AG04449 (cell line): ENCODE measurements at regions not wholly inside any gene's neighbourhood (a gene's known extent, or its start where the extent isn't known, plus 50 kb on each side); places are given as distances from the start of the nearest gene placed in this dataset.
"Not testable (repeated sequence)": the region's sequence is repeated elsewhere in the genome, so short reads cannot be mapped to it uniquely, and the experiment has no call there.

Experiments
- CTCF ChIA-PET: fragments of 350-600 bp; formaldehyde crosslinking; extraction: SDS; loops from one replicate; lab custom pipeline; 2021; ENCODE audit warnings: antibody characterized with exemption; lab: Yijun Ruan, JAX
- POLR2A ChIA-PET: fragments of 400-600, 350-600 bp; formaldehyde crosslinking; extraction: SDS; loops from one replicate; lab custom pipeline; 2020; ENCODE audit warnings: antibody characterized with exemption, inconsistent platforms; lab: Yijun Ruan, JAX
- DNase-seq: peaks from one replicate; pipeline ENCODE4 v3.0.0-alpha.2; 2010; ENCODE audit warnings: low read depth, low spot score
- H3K4me3 ChIP-seq: 2 replicates; pipeline ENCODE4 v1.5.1; 2011; ENCODE audit warnings: low read depth, mild to moderate bottlenecking, control low read depth, low read length
- CTCF ChIP-seq: IDR thresholded peaks from one replicate; pipeline ENCODE4 v1.5.1; 2011; ENCODE audit warnings: mild to moderate bottlenecking, moderate library complexity, low read length, control low read depth, inconsistent platforms; ENCODE audit not compliant: insufficient read depth; ENCODE audit errors: missing control alignments

- no peak for DNase-seq
- ChIA-PET POLR2A (no interaction called here), CTCF (no interaction called here)
- TF ChIP-seq CTCF = no peak
- H3K4me3 ChIP-seq = no peak overlapping the region
Measured at GRCh38 chr12:62045211-62045610, 215.0 kb upstream of the USP15 start.

DNA sequence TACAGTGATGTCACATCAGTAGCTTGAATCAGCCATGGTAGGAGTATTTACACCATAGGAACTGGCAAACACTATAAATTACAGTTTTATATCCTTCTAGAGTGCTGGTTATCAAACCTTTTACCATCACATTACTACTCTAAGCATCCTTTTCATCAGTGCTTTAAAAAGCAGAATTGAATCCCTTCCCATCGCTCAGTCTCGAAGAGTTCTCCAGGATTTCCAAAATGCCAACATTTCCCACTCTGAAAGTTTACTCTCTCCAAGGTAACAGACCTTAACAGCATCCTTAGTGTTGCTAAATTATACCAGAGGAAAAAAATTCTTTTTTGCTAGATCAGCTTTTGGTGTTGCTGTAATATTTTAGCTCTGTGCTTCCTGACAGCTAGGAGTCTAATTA is 209.4 kb upstream of the USP15 start:
- no peak for TF ChIP-seq CTCF
- no peak overlapping the region for H3K4me3 ChIP-seq
- CTCF ChIA-PET = no interaction called here
- POLR2A ChIA-PET = no interaction called here
- DNase-seq = no peak

- ChIA-PET POLR2A (no interaction called here), CTCF (no interaction called here)
- H3K4me3 ChIP-seq = no peak overlapping the region
- no peak for TF ChIP-seq CTCF
- no peak for DNase-seq
Measured at GRCh38 chr12:62069976-62070375, 190.2 kb upstream of the USP15 start.

DNA sequence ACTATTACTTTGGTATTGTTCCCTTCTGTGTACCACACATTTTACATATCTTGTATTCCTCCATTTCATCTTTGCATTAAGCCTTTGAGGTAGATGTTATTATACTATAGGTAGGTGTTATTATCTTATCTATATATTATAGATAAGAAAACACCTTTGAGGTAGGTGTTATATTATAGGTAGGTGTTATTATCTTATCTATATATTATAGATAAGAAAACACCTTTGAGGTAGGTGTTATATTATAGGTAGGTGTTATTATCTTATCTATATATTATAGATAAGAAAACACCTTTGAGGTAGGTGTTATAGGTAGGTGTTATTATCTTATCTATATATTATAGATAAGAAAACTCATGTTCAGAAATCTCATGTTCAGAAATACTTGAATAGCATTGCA is 187.0 kb upstream of the USP15 start:
- POLR2A ChIA-PET, CTCF ChIA-PET, DNase-seq, H3K4me3 ChIP-seq: not testable (repeated sequence)

- no peak overlapping the region for H3K4me3 ChIP-seq
- CTCF ChIA-PET = no interaction called here
- no peak for DNase-seq
- TF ChIP-seq CTCF = no peak
- POLR2A ChIA-PET = no interaction called here
Measured at GRCh38 chr12:62075870-62076269, 184.3 kb upstream of the USP15 start.

GRCh38 chr12:62078020-62078419 is 182.2 kb upstream of the USP15 start:
- TF ChIP-seq CTCF = no peak
- H3K4me3 ChIP-seq = no peak overlapping the region
- POLR2A ChIA-PET = no interaction called here
- DNase-seq = no peak
- CTCF ChIA-PET = no interaction called here

- ChIA-PET CTCF (no interaction called here), POLR2A (no interaction called here)
- no peak for TF ChIP-seq CTCF
- no peak overlapping the region for H3K4me3 ChIP-seq
- no peak for DNase-seq
Measured at GRCh38 chr12:62082448-62082847, 177.8 kb upstream of the USP15 start.
